Stimulated activated CD8-positive, alpha-beta memory T cell treated with anti-CD3 and anti-CD28 coated beads, Interleukin-4, amount 100 ng/mL, for 48 hours (primary cell): ENCODE measurements at regions not wholly inside any gene's neighbourhood (a gene's known extent, or its start where the extent isn't known, plus 50 kb on each side); places are given as distances from the start of the nearest gene placed in this dataset.
"Not testable (repeated sequence)": the region's sequence is repeated elsewhere in the genome, so short reads cannot be mapped to it uniquely, and the experiment has no call there.

Experiments used
- DNase-seq: peaks from one replicate; pipeline ENCODE4 v3.0.0-alpha.2; 2020

- DNase-seq = not testable (repeated sequence)
These were observed 51.5 kb downstream of the VPREB1 start for GRCh38 chr22:22296047-22296446.

- DNase-seq = not testable (repeated sequence)
These were observed 52.7 kb downstream of the VPREB1 start for GRCh38 chr22:22297159-22297793.

GRCh38 chr22:22297794-22298653 is 53.4 kb downstream of the VPREB1 start:
- peak; percentile 81 for DNase-seq

- not testable (repeated sequence) for DNase-seq
These were observed 54.0 kb downstream of the VPREB1 start for GRCh38 chr22:22298654-22299009.

DNA sequence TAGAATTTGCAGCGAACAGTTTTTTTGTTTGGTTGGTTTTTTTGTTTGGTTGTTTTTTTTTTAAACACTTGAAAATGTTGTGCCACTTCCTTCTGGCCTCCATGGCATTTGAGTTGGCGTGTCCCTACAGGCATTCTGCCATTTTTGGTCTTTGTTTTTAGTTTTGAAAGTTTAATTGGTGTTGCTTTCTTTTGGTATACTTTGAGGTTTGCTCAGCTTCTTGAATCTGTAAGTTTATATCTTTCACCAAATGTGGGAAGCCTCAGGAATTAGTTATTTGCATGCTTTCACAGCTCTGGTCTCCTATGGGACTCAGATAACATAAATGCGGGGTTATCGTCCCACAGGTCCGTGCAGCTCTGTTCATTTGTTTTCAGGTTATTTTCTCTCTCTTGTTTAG is 55.9 kb downstream of the VPREB1 start:
- DNase-seq = not testable (repeated sequence)

- not testable (repeated sequence) for DNase-seq
These were observed 56.4 kb downstream of the VPREB1 start for GRCh38 chr22:22300946-22301345.

GRCh38 chr22:22316589-22316988 is 72.0 kb downstream of the VPREB1 start:
- DNase-seq = no peak

- no peak for DNase-seq
These were observed 74.3 kb downstream of the VPREB1 start for GRCh38 chr22:22318723-22319465.

GRCh38 chr22:22321743-22322611 is 77.4 kb downstream of the VPREB1 start:
- DNase-seq = peak; percentile 83

GRCh38 chr22:22322792-22323191 is 78.2 kb downstream of the VPREB1 start:
- DNase-seq = no peak

DNA sequence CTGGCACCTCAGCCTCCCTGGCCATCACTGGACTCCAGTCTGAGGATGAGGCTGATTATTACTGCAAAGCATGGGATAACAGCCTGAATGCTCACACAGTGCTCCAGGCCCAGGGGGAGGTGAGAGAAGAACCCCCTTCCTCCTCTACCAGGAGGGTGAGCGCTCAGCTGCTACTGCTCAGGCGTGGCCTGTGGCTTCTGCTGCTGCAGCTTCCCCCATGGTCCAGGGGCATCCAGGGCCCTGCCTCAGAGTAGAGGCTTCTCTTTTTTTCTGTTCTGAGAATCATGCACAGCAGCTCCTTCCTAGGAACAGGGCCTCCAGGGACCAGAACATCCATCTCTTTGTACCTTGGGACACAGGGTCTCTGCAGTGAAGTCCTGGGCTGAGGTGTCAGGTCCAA is 83.1 kb downstream of the VPREB1 start:
- DNase-seq = no peak

- no peak for DNase-seq
These were observed 85.2 kb downstream of the VPREB1 start for GRCh38 chr22:22329792-22330191.

GRCh38 chr22:22335640-22336039 is 91.1 kb downstream of the VPREB1 start:
- not testable (repeated sequence) for DNase-seq

DNA sequence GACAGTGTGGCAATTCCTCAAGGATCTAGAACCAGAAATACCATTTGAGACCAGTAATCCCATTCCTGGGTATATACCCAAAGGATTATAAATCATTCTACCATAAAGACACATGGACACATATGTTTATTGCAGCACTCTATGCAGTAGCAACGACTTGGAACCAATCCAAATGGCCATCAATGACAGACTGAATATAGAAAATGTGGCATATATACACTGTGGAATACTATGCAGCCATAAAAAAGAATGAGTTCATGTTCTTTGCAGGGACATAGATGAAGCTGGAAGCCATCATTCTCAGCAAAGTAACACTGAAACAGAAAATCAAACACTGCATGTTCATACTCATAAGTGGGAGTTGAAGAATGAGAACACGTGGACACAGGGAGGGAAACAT is 91.7 kb downstream of the VPREB1 start:
- not testable (repeated sequence) for DNase-seq

- DNase-seq = not testable (repeated sequence)
These were observed 94.2 kb downstream of the VPREB1 start for GRCh38 chr22:22338778-22339177.

DNA sequence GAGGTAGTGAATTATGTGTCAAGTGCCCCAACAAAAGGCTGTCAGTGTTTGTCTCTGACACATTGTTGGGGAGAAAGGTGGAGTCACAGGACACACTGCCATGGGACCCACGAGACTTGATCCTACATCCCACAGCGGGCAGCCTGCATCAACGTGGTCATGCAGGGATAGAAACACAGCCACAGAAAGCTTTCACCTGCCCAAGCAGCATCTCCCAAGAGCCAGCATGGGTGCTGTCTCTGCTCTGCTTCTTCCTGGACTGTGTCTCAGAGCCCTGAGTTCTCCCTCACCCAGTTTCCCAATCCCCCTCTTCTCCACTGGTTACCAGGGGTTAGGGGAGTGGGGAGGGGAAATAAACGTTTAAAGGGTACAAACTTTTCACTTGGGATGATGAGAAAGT is 97.2 kb downstream of the VPREB1 start:
- DNase-seq = no peak

DNA sequence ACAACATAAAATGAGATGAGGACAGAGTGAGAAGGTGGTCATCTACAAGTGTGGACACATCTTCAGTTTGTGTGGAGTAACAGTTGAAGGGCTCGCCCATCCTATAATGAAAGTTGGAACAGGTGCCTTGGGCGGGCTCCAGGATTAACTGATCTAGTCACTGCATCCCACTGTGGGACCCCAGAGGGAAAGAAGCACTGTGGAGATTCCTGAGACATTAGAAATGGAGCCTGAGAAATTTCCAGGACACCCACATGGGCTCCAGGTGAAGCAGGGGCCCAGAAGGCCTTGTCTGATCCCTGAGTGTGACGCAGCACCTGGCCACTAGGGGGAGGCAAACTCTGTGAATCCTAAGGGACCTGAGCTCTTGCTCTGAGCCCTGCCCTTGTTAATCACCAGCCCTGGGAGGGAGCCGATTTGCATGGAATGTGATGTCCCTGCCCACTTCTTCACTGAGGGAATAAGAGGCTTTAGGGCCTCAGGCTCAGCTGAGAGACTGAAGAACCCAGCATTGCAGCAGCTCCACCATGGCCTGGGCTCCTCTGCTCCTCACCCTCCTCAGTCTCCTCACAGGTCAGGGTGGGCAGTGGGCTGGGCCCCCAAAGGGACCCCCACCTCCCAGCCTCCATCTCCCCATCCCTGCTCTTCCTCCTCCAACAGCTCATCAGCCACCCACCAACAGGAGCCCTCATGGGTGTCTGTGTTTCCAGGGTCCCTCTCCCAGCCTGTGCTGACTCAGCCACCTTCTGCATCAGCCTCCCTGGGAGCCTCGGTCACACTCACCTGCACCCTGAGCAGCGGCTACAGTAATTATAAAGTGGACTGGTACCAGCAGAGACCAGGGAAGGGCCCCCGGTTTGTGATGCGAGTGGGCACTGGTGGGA is 98.4 kb downstream of the VPREB1 start:
- peak; percentile 88 for DNase-seq

- no peak for DNase-seq
These were observed 99.2 kb downstream of the VPREB1 start for GRCh38 chr22:22343581-22344296.

DNA sequence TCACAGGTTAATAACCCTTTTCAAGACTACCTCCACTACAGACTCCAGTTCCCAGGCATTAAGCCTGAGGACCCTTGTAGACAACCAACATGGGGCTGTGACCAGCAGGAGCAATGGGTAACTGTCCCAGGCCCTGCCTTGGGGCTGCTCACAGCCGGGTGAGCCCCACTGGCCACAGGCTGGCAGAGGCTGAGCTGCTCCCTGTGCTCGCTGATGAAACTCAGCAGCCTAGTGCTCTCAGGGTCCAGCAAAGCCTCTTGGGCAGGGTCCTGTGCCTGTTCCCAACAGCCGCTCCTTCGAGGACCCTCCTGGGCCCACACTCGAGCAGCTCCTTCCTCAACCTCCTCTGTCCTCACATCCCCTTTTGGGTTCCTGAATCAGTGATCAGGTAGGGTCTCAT is 99.8 kb downstream of the VPREB1 start:
- DNase-seq = no peak

DNA sequence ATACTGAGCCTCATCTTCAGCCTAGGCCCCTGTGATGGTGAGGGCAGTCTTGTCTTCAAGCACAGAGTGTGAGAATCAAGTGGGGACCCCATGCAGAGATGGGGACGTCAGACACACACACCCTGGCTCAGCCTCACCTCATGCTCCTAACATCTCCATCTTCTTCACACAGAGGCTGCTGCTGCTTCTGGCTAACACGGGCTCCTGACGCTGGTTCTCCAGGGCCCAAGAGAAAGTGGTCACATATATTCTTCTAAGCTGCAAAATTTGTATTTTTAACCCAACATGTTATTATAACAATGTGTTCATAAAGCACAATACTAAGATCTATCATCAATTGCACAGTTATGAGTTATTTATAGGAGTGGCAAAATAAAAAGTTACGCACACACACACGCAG is 101.2 kb downstream of the VPREB1 start:
- no peak for DNase-seq
